IMR-90 (cell line): ENCODE measurements at regions not wholly inside any gene's neighbourhood (a gene's known extent, or its start where the extent isn't known, plus 50 kb on each side); places are given as distances from the start of the nearest gene placed in this dataset.

Experiments used
- ATAC-seq: fragments of 200-7000 bp; cut with Tn5 transposase; 2 replicates; pipeline ENCODE4 v1.9.1; 2020; ENCODE audit warnings: low read depth, mild to moderate bottlenecking, moderate library complexity
- BruUV-seq: library from RNA; stranded (reverse); fragments of 400-500 nt; replicated peaks from 2 replicates; lab custom pipeline; 2021; lab: Mats Ljungman, UMichigan
- CTCF ChIA-PET: fragments of 300-600 bp; formaldehyde crosslinking; extraction: SDS; loops from one replicate; lab custom pipeline; 2021; ENCODE audit warnings: antibody characterized with exemption; lab: Yijun Ruan, JAX
- POLR2A ChIA-PET: fragments of 300-600 bp; sonication (Branson Sonifier 250); formaldehyde crosslinking; loops from one replicate; lab custom pipeline; 2022; ENCODE audit warnings: antibody characterized with exemption; ENCODE audit not compliant: unreplicated experiment; lab: Charles Lee
- DNase-seq: peaks from one replicate; pipeline ENCODE4 v3.0.0; 2013
- H2AFZ ChIP-seq: replicated peaks from 2 replicates; pipeline ENCODE3; 2013; ENCODE audit warnings: low read length, mild to moderate bottlenecking; ENCODE audit not compliant: poor library complexity
- H2AK5ac ChIP-seq: 2 replicates; pipeline ENCODE4 v1.6.1; 2013; ENCODE audit warnings: low read depth, low read length, inconsistent platforms
- H2AK9ac ChIP-seq: replicated peaks from 2 replicates; pipeline ENCODE3; 2013; ENCODE audit warnings: mild to moderate bottlenecking, low read depth, low read length, moderate library complexity; ENCODE audit not compliant: poor library complexity
- H2BK120ac ChIP-seq: 2 replicates; pipeline ENCODE4 v1.6.1; 2013; ENCODE audit warnings: low read depth, low read length, inconsistent platforms
- H2BK15ac ChIP-seq: 3 replicates; pipeline ENCODE4 v1.6.1; 2013; ENCODE audit warnings: low read depth, low read length, inconsistent platforms
- H2BK20ac ChIP-seq: 2 replicates; pipeline ENCODE4 v1.6.1; 2013; ENCODE audit warnings: low read depth, mild to moderate bottlenecking, inconsistent platforms, low read length, moderate library complexity
- H2BK5ac ChIP-seq: 2 replicates; pipeline ENCODE4 v1.6.1; 2013; ENCODE audit warnings: mild to moderate bottlenecking, low read depth, low read length, inconsistent platforms; ENCODE audit not compliant: poor library complexity, severe bottlenecking
- H3K14ac ChIP-seq: replicated peaks from 2 replicates; pipeline ENCODE4 v1.6.1; 2013; ENCODE audit warnings: low read depth, low read length, inconsistent platforms
- H3K18ac ChIP-seq: 2 replicates; pipeline ENCODE4 v1.6.1; 2013; ENCODE audit warnings: low read depth, low read length, control low read depth
- H3K23ac ChIP-seq: 2 replicates; pipeline ENCODE4 v1.6.1; 2013; ENCODE audit warnings: low read depth, low read length, inconsistent platforms
- H3K27ac ChIP-seq: 2 replicates; pipeline ENCODE4 v1.5.1; 2013; ENCODE audit warnings: mild to moderate bottlenecking, control low read depth, low read length; ENCODE audit not compliant: insufficient read depth
- H3K27me3 ChIP-seq: 2 replicates; pipeline ENCODE4 v1.6.1; 2013; ENCODE audit warnings: low read length; ENCODE audit not compliant: control insufficient read depth, insufficient read depth
- H3K36me3 ChIP-seq: 2 replicates; pipeline ENCODE4 v1.6.1; 2013; ENCODE audit warnings: low read length, mixed read lengths; ENCODE audit not compliant: control insufficient read depth, insufficient read depth
- H3K4ac ChIP-seq: 2 replicates; pipeline ENCODE4 v1.6.1; 2013; ENCODE audit warnings: low read depth, low read length, inconsistent platforms
- H3K4me1 ChIP-seq: 2 replicates; pipeline ENCODE4 v1.6.1; 2013; ENCODE audit warnings: low read length, mixed read lengths; ENCODE audit not compliant: control insufficient read depth, insufficient read depth
- H3K4me2 ChIP-seq: 2 replicates; pipeline ENCODE4 v1.6.1; 2013; ENCODE audit warnings: low read depth, mild to moderate bottlenecking, control low read depth, low read length, moderate library complexity
- H3K4me3 ChIP-seq: 2 replicates; pipeline ENCODE4 v1.5.1; 2013; ENCODE audit warnings: low read depth, mild to moderate bottlenecking, control low read depth, low read length, moderate library complexity; ENCODE audit not compliant: insufficient read depth
- H3K56ac ChIP-seq: 2 replicates; pipeline ENCODE4 v1.6.1; 2013; ENCODE audit warnings: low read length, inconsistent platforms; ENCODE audit not compliant: insufficient read depth; ENCODE audit errors: extremely low read depth
- H3K79me1 ChIP-seq, 2 experiments: 2 replicates each; pipeline ENCODE4 v1.6.1; 2013; ENCODE audit warnings: low read length in 2 of 2, inconsistent platforms in 1 of 2, low read depth in 1 of 2
- H3K9ac ChIP-seq: 2 replicates; pipeline ENCODE4 v1.6.1; 2013; ENCODE audit warnings: low read depth, low read length, control low read depth
- H3K9me1 ChIP-seq: 2 replicates; pipeline ENCODE4 v1.6.1; 2013; ENCODE audit warnings: low read length, inconsistent platforms; ENCODE audit not compliant: insufficient read depth
- H3K9me3 ChIP-seq: 2 replicates; pipeline ENCODE4 v1.6.1; 2013; ENCODE audit warnings: low read length; ENCODE audit not compliant: control insufficient read depth, insufficient read depth
- H4K20me1 ChIP-seq: 2 replicates; pipeline ENCODE4 v1.6.1; 2013; ENCODE audit warnings: low read length, inconsistent platforms; ENCODE audit not compliant: insufficient read depth
- H4K5ac ChIP-seq: 2 replicates; pipeline ENCODE4 v1.6.1; 2013; ENCODE audit warnings: mild to moderate bottlenecking, low read depth, low read length, control low read depth
- H4K8ac ChIP-seq, 2 experiments: 2 replicates each; pipeline ENCODE4 v1.6.1; 2013; ENCODE audit warnings: low read depth in 2 of 2, low read length in 2 of 2, control low read depth in 1 of 2, inconsistent platforms in 1 of 2
- H4K91ac ChIP-seq: 2 replicates; pipeline ENCODE4 v1.6.1; 2013; ENCODE audit warnings: low read depth, low read length, inconsistent platforms; ENCODE audit not compliant: insufficient read depth
- BHLHE40 ChIP-seq: fragments of 150-350 bp; IDR thresholded peaks from 2 replicates; pipeline ENCODE4 v1.6.1; 2016; ENCODE audit warnings: mild to moderate bottlenecking, low read depth, low read length
- CEBPB ChIP-seq: IDR thresholded peaks from 2 replicates; pipeline ENCODE4 v1.6.1; 2012; ENCODE audit warnings: low read depth, low read length, improper control_type of control experiment
- CHD1 ChIP-seq: IDR thresholded peaks from 2 replicates; pipeline ENCODE4 v1.6.1; 2012; ENCODE audit warnings: low read depth, low read length, improper control_type of control experiment
- CTCF ChIP-seq: conservative IDR thresholded peaks from 2 replicates; pipeline ENCODE4 v1.5.1; 2012; ENCODE audit warnings: mild to moderate bottlenecking, low read depth, low read length, improper control_type of control experiment
- ELK1 ChIP-seq: fragments of 150-350 bp; IDR thresholded peaks from 2 replicates; pipeline ENCODE4 v1.6.1; 2016; ENCODE audit warnings: low read depth, mild to moderate bottlenecking, low read length, moderate library complexity, borderline replicate concordance
- FOS ChIP-seq: fragments of 150-350 bp; IDR thresholded peaks from 2 replicates; pipeline ENCODE4 v1.6.1; 2016; ENCODE audit warnings: low read depth, low read length
- MAFK ChIP-seq: IDR thresholded peaks from 2 replicates; pipeline ENCODE4 v1.6.1; 2012; ENCODE audit warnings: low read depth, low read length, improper control_type of control experiment
- MAZ ChIP-seq: IDR thresholded peaks from 2 replicates; pipeline ENCODE4 v1.6.1; 2012; ENCODE audit warnings: low read depth, mild to moderate bottlenecking, low read length, improper control_type of control experiment, moderate library complexity, borderline replicate concordance
- MXI1 ChIP-seq: IDR thresholded peaks from 2 replicates; pipeline ENCODE4 v1.6.1; 2012; ENCODE audit warnings: low read depth, mild to moderate bottlenecking, low read length, moderate library complexity, borderline replicate concordance
- NFE2L2 ChIP-seq: fragments of 150-350 bp; IDR thresholded peaks from 2 replicates; pipeline ENCODE4 v1.6.1; 2016; ENCODE audit warnings: low read depth, mild to moderate bottlenecking, low read length
- POLR2A ChIP-seq: IDR thresholded peaks from 2 replicates; pipeline ENCODE4 v1.6.1; 2012; ENCODE audit warnings: mild to moderate bottlenecking, low read depth, low read length
- RAD21 ChIP-seq: IDR thresholded peaks from 2 replicates; pipeline ENCODE4 v1.6.1; 2012; ENCODE audit warnings: low read length, improper control_type of control experiment
- RCOR1 ChIP-seq: IDR thresholded peaks from 2 replicates; pipeline ENCODE4 v1.6.1; 2012; ENCODE audit warnings: mild to moderate bottlenecking, low read length, improper control_type of control experiment; ENCODE audit not compliant: insufficient replicate concordance
- RFX5 ChIP-seq: IDR thresholded peaks from 2 replicates; pipeline ENCODE4 v1.8.0; 2012; ENCODE audit warnings: low read depth, mild to moderate bottlenecking, low read length, moderate library complexity
- SMC3 ChIP-seq: fragments of 150-350 bp; IDR thresholded peaks from 2 replicates; pipeline ENCODE4 v1.6.1; 2016; ENCODE audit warnings: low read depth, mild to moderate bottlenecking, antibody characterized with exemption, low read length, moderate library complexity
- USF2 ChIP-seq: fragments of 150-350 bp; IDR thresholded peaks from 2 replicates; pipeline ENCODE4 v1.6.1; 2017; ENCODE audit warnings: mild to moderate bottlenecking, antibody characterized with exemption, low read length, low read depth
- WGBS, 2 experiments: methylation state at CpG; one replicate each; pipeline versions ENCODE4 v1.1.5 to v1.1.7; 2013; ENCODE audit warnings: missing lambda C conversion rate in 2 of 2; ENCODE audit not compliant: insufficient read length in 1 of 2; ENCODE audit errors: extremely low coverage in 2 of 2; 5-methylcytosine and 5-hydroxymethylcytosine counted together
- dilution Hi-C: fragments of 300-500 bp; cut with HindIII; formaldehyde crosslinking; loops from one replicate; pipeline ENCODE4 v1.14.3; 2018; ENCODE audit warnings: low sequenced_read_pairs; ENCODE audit not compliant: unreplicated experiment
- in situ Hi-C: fragments of 300-500 bp; cut with MboI; formaldehyde crosslinking; loops from 3 replicates; pipeline ENCODE4 v1.14.3; 2019; ENCODE audit warnings: low sequenced_read_pairs, inconsistent platforms, mixed read lengths
- intact Hi-C: fragments of 100-400 bp; cut with micrococcal nuclease; formaldehyde crosslinking; loops from 2 replicates; pipeline ENCODE4 v1.10.0; 2022

GRCh38 chr15:57821826-57822225 lies 115.3 kb downstream of the POLR2M start:
- Histone ChIP-seq H4K8ac (no peak overlapping the region), H2BK20ac (no peak overlapping the region), H3K4me3 (no peak overlapping the region), H3K18ac (no peak overlapping the region), H3K14ac (no peak overlapping the region), H2BK5ac (no peak overlapping the region), H4K91ac (no peak overlapping the region), H4K5ac (no peak overlapping the region), H3K4ac (no peak overlapping the region), H3K27ac (no peak overlapping the region), H2AFZ (no peak overlapping the region), H3K9me3 (no peaks in the 10 kb centered on the region), H3K9me1 (no peaks in the 10 kb centered on the region), H3K36me3 (no peaks in the 10 kb centered on the region), H2AK5ac (no peak overlapping the region), H4K20me1 (no peaks in the 10 kb centered on the region), H2BK120ac (no peak overlapping the region), H3K56ac (no peak overlapping the region), H2AK9ac (no peak overlapping the region), H3K27me3 (peaks cover 2% of the 10 kb centered on the region; the same call in 1 of the 2 replicates), H3K9ac (no peak overlapping the region), H3K4me1 (no peaks in the 10 kb centered on the region), H3K79me1 (no peaks in the 10 kb centered on the region), H2BK15ac (no peak overlapping the region), H3K4me2 (no peak overlapping the region), H3K23ac (no peak overlapping the region)
- no peak for DNase-seq
- intact Hi-C loops, result no loop called here
- WGBS, 2 experiments, result no CpG with 5 or more reads among the region's 2 CpGs
- dilution Hi-C loops, result no loop called here
- in situ Hi-C loops, result no loop called here
- ChIA-PET POLR2A (no interaction called here), CTCF (no interaction called here)
- ATAC-seq, result no peak
- TF ChIP-seq MAZ (no peak), BHLHE40 (no peak), ELK1 (no peak), RCOR1 (no peak), CEBPB (no peak), NFE2L2 (no peak), SMC3 (no peak), RFX5 (no peak), MXI1 (no peak), MAFK (no peak), CHD1 (no peak), USF2 (no peak), POLR2A (no peak), RAD21 (no peak), CTCF (no peak), FOS (no peak)
- BruUV-seq, result no TSS peak
